ENCODE measurements at regions not wholly inside any gene's neighbourhood (a gene's known extent, or its start where the extent isn't known, plus 50 kb on each side); places are given as distances from the start of the nearest gene placed in this dataset.

DNA sequence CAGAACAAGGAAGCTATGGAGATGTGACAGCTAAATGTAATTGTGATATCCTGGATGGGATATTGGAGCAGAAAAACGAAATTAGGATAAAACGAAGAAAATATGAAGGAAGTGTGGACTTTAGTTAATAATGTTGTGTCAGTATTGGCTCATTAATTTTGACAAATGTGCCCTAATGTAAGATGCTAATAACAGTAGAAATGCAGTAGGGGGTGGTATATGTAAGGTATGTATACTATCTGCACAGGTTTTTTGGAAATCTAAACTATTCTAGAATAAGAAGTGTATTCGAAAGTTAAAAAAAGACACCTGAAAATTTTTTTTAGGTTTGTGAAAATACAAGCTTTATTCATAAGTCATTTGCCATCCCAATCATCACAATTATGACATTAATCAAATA, 421.4 kb upstream of the B3GALT2 start:
- DNase-seq (ENCODE audit: low spot score) = no peak

DNA sequence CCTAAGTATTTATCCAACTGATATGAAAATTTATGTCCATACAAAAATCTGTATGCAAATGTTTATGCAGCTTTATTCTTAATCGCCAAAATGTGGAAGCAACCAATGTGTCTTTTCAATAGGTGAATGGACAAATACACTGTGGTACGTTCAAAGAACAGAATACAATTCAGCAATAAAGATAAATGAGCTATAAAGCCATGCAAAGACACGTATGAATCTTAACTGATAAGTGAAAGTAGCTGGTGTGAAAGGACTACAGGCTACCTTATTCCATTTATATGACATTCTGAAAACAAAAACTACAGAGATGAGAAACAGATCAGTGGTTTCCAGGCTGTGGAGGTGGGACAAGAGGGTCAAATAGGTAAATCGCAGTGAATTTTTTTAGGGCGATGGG, 419.6 kb upstream of the B3GALT2 start:
- no peak for DNase-seq (ENCODE audit: low spot score)

DNA sequence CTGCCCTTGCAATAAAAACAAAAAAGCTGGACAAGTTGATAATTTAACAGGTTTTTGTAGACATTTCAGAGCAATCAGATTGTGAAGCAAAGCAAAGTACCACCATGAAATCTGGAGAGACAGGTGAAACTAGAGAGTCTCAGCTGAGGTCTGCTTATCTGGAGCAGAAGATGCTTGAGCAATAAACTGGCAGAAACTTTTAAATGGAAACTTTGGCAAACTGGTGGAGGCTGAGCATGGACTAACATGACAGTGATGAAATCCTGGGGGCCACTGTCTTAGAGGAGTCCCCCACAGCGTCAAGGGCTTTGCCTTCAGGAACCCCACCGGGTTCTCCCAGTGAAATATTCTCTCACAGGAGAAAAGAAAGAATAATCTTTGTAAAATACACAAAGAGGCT, 416.3 kb upstream of the B3GALT2 start:
- no peak for DNase-seq (ENCODE audit: low spot score)

GRCh38 chr1:193593147-193593885, 406.9 kb upstream of the B3GALT2 start:
- no peak for DNase-seq (ENCODE audit: low spot score)

GRCh38 chr1:193592317-193592716, 405.9 kb upstream of the B3GALT2 start:
- no peak for DNase-seq (ENCODE audit: low spot score)

- no peak for DNase-seq (ENCODE audit: low spot score)
These were observed 403.7 kb upstream of the B3GALT2 start for GRCh38 chr1:193590102-193590501.

- DNase-seq (ENCODE audit: low spot score) = no peak
These were observed 403.2 kb upstream of the B3GALT2 start for GRCh38 chr1:193589597-193590040.

DNA sequence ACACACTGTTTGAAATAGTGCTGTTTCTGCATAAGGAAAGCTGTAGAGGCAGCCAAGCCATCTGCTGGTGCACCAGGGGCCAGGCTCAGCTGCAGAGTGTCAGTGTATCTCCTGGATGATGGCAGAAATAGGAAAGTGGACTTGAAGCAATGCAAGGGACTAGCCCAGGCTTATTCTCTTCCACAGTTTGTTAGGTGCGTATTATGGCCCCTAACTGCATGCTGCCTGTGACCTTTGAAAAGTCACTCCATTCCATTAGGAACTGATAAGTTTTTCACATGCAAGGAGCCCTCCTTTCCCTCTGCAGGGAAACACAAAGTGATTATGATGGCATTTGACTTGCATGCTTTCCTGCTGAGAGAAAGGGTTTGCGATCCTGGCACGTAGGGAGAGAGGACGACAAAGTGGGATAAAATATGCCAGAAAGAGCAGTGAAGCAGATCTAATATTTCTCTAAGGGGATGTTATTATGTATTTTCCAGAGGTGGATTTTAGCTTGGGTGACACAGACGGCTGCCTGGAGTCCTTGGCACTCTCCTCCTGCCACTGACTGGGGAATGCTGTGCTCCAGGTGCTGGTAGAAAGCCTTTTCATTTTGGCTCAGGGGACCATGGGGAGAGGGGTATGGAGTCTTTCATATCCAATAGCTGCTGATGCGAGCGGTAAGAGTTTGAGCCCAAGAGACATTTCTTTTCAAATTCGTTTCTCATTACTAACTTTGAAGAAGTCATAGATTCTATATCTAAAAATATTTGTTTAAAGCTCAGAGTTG, 402.1 kb upstream of the B3GALT2 start:
- DNase-seq (ENCODE audit: low spot score) = no peak

GRCh38 chr1:193584731-193585239, 398.4 kb upstream of the B3GALT2 start:
- no peak for DNase-seq (ENCODE audit: low spot score)

DNA sequence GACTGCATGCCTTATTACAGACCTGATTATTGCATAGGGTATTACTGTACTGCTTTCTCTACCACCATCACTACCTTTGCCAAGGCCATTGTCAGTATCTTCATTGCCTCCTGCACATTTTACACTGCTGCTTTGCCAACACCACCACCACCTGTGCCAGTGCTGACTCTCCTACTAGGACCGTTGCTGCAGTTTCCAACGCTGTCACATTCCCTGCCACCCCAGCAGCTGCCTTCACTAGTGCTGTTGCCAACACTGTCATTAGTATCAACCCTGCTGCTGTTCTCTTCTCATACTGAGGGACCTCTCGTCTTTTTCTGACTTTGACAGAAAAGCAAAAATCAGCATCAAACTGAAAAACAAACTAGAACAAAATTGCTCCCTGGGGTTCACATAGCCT, 394.9 kb upstream of the B3GALT2 start:
- DNase-seq (ENCODE audit: low spot score) = no peak

- DNase-seq (ENCODE audit: low spot score) = no peak
These were observed 394.0 kb upstream of the B3GALT2 start for GRCh38 chr1:193580419-193580818.

GRCh38 chr1:193579323-193579722, 392.9 kb upstream of the B3GALT2 start:
- no peak for DNase-seq (ENCODE audit: low spot score)

DNA sequence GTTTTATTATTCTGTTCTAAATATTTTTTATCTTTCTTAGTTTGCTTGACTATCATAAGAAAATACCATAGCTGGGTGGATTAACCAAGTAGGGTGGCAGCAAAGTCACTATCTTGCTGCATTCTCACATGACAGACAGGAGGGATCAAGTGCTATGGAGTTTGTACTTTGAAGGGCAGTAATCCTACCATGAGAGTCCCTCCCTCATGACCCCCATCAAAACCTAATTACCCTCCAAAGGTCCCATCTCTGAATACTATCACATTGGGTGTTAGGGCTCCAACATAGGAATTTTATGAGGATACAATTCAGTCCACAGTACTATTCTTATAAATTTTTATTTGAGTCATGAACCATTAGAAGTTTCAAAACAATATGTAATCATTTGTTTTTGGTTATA, 388.5 kb upstream of the B3GALT2 start:
- no peak for DNase-seq (ENCODE audit: low spot score)

DNA sequence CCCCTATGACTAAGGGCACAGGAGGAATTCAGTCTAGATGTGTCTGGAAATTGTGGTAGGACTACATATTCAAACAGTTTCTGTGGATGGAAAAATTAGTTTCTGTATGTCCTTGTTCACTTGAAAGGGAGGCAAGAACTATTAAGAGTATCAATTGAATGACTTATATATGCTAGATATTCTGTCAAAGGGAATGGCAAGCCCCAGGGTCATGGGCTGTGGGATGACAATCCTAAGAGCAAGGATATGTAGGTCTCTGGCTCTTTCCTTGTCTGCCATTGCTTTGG, 383.5 kb upstream of the B3GALT2 start:
- DNase-seq (ENCODE audit: low spot score) = no peak

- DNase-seq (ENCODE audit: low spot score) = no peak
These were observed 382.9 kb upstream of the B3GALT2 start for GRCh38 chr1:193569096-193569982.

- no peak for DNase-seq (ENCODE audit: low spot score)
These were observed 382.1 kb upstream of the B3GALT2 start for GRCh38 chr1:193568512-193568911.

GRCh38 chr1:193567937-193568336, 381.5 kb upstream of the B3GALT2 start:
- DNase-seq (ENCODE audit: low spot score) = no peak

DNA sequence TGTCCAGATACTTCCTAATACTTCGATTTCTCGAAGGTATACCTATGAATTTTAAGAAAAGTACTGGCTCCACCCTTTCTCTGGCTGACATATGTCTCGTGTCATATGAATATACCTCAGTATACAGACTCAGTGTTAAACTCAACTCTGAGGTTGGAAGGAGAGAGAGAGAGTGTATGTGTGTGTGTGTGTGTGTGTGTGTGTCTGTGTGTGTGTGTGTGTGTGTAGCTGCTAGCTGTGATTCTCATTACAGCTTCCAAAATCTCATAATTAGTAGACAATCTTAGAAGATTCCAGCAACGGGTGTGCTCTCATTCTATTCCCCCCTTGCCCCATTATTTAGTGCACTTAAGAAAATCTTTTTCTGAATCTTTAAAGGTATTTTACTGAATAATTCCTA, 380.3 kb upstream of the B3GALT2 start:
- DNase-seq (ENCODE audit: low spot score) = no peak

DNA sequence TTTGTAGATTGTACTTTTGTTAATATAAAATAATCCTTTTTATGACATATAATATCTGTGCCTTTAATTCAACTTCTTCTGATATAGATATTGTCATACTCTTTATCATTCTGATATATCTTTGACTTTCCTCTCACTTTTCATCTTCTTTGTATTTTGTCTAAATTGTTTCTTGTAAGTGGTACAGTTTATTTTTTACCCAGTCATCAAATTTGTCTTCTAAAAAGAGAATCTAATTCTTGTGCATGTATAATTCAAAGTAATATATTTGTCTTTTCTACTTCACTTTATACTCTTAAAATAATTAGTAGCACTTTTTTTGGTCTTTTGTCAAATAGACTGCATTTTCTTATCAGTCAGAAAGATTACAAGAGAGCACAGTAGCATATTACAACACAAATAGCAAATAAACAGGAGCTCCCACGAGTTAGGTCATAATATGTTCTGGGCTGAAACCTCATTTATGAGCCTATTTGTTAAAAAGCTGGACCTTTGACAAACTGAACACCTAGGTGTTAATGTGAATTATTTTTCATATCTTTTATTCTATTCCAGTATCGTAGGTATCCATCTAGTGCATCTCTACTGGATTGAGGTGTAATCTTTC, 379.7 kb upstream of the B3GALT2 start:
- DNase-seq (ENCODE audit: low spot score) = no peak

DNA sequence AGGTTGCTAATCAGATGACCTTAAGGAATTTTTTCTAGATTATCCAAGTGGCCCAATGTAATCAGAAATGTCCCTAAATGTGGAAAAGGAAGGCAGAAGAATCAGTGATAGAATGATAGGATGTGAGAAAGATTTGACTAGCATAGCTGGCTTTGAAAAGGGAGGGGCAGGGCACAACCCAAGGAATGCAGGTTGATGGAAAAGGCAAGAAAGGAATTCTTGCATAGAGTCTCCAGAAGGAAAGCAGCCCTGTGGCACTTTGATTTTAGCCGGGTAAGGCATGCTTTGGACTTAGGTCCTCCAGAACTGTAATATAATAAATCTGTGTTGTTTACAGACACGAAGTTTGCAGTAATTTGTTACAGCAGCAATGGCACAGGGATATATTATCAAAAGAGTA, 375.7 kb upstream of the B3GALT2 start:
- DNase-seq (ENCODE audit: low spot score) = no peak

- DNase-seq (ENCODE audit: low spot score) = no peak
These were observed 372.1 kb upstream of the B3GALT2 start for GRCh38 chr1:193558491-193559028.
